Gastrocnemius medialis (tissue), 4 donors: ENCODE measurements at regions not wholly inside any gene's neighbourhood (a gene's known extent, or its start where the extent isn't known, plus 50 kb on each side); places are given as distances from the start of the nearest gene placed in this dataset.

Experiments used
- ATAC-seq, 2 donors: fragments of 150-250 bp; one replicate each; pipeline ENCODE4 v1.9.1; 2016
- DNase-seq, 2 donors: peaks; one replicate each; pipeline ENCODE4 v3.0.0-alpha.2; 2019
- H3K27ac ChIP-seq, 4 donors: fragments of 200-600 bp; sonication (generic); 1 replicate in 1 of 4; 2 replicates in 3 of 4; pipeline ENCODE4 v1.5.1; 2016 to 2018; ENCODE audit warnings: mild to moderate bottlenecking in 2 of 4, moderate library complexity in 1 of 4
- H3K27me3 ChIP-seq, 3 donors: fragments of 200-600 bp; sonication (generic) in 2 of 3; 1 replicate in 1 of 3; 2 replicates in 2 of 3; pipeline versions ENCODE4 v1.5.1 to v1.6.0; 2016 to 2019; ENCODE audit warnings: mild to moderate bottlenecking in 1 of 3, moderate library complexity in 1 of 3
- H3K36me3 ChIP-seq, 2 donors: fragments of 200-600 bp; sonication (generic) in 1 of 2; one replicate each; pipeline ENCODE4 v1.5.1; 2017 to 2018
- H3K4me1 ChIP-seq, 2 donors: fragments of 200-600 bp; sonication (generic) in 1 of 2; one replicate each; pipeline ENCODE4 v1.5.1; 2016 to 2017; ENCODE audit warnings: mild to moderate bottlenecking in 2 of 2
- H3K4me3 ChIP-seq, 4 donors: fragments of 200-600 bp; sonication (generic) in 3 of 4; 1 replicate in 1 of 4; 2 replicates in 3 of 4; pipeline ENCODE4 v1.5.1; 2016 to 2019; ENCODE audit warnings: mild to moderate bottlenecking in 2 of 4
- H3K9me3 ChIP-seq, 3 donors: fragments of 200-600 bp; sonication (generic) in 2 of 3; 1 replicate in 1 of 3; 2 replicates in 2 of 3; pipeline ENCODE4 v1.5.1; 2016 to 2019
- POLR2A ChIP-seq, 2 donors: fragments of 450-650 bp; IDR thresholded peaks; one replicate each; pipeline ENCODE4 v1.6.1; 2017; ENCODE audit warnings: antibody characterized with exemption in 2 of 2, mild to moderate bottlenecking in 2 of 2, moderate library complexity in 2 of 2
- in situ Hi-C, 4 donors: fragments of 200-750 bp; cut with MboI; loops; one replicate each; pipeline versions ENCODE4 v1.15.0 to v1.8.0; 2017; ENCODE audit warnings: low sequenced_read_pairs in 4 of 4
- intact Hi-C: fragments of 100-400 bp; cut with DNase I; formaldehyde crosslinking; loops from one replicate; pipeline ENCODE4 v1.15.1; 2023; ENCODE audit warnings: low total_unique reads
- TF ChIP-seq, protein P1 (sequence below), 5 experiments: fragments of 450-650 bp in 3 of 5; fragments of 200-600 bp in 2 of 5; sonication (generic) in 2 of 5; IDR thresholded peaks in 4 of 5; conservative IDR thresholded peaks in 1 of 5; 1 replicate in 4 of 5; 2 replicates in 1 of 5; pipeline ENCODE4 v1.5.1; 2016 to 2019; ENCODE audit warnings: antibody characterized with exemption in 5 of 5, mild to moderate bottlenecking in 3 of 5, moderate library complexity in 3 of 5

DNA sequence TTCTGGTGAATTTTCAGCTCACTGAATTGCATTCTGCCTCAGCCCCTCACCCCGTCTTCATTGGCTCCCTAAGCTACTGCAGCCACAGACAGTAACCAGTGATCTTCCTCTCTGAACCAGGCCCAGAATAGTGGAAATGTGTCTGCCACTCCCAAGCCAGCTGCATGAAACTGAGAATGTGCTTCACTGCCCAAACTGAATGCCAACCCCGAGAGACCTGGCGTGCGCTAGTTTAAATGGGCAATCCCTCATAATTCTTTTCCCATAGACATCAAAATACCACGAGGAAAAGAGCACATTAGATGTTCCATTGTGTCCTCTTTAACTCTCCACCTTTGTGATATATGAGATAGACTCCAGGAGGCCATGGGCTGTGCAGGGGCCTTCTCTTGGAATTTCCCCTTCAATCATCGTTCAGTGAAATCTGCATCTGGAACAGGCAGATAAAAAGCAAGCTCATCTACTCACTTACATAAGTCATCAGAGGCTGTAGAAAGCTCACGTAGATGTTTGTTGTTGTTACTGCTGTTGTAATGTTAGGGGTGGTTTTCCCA is 320.2 kb downstream of the NFIB start:
- TF ChIP-seq, protein P1, sequence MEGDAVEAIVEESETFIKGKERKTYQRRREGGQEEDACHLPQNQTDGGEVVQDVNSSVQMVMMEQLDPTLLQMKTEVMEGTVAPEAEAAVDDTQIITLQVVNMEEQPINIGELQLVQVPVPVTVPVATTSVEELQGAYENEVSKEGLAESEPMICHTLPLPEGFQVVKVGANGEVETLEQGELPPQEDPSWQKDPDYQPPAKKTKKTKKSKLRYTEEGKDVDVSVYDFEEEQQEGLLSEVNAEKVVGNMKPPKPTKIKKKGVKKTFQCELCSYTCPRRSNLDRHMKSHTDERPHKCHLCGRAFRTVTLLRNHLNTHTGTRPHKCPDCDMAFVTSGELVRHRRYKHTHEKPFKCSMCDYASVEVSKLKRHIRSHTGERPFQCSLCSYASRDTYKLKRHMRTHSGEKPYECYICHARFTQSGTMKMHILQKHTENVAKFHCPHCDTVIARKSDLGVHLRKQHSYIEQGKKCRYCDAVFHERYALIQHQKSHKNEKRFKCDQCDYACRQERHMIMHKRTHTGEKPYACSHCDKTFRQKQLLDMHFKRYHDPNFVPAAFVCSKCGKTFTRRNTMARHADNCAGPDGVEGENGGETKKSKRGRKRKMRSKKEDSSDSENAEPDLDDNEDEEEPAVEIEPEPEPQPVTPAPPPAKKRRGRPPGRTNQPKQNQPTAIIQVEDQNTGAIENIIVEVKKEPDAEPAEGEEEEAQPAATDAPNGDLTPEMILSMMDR (IDR thresholded peaks at IDR 0.05 in 4 of 5, conservative IDR thresholded peaks at IDR 0.05 in 1 of 5) = no peak
- TF ChIP-seq POLR2A (IDR thresholded peaks at IDR 0.05) = no peak
- Histone ChIP-seq H3K27ac (peak overlapping the region; percentile 35 to 67 (median 56)), H3K4me3 (no peak overlapping the region), H3K9me3 (no peaks in the 10 kb centered on the region), H3K36me3 (no peaks in the 10 kb centered on the region), H3K27me3 (no peaks in the 10 kb centered on the region), H3K4me1 (peaks cover 27 to 34% of the 10 kb centered on the region in 2 donors)
- in situ Hi-C loops (no loop called here), intact Hi-C loops (no loop called here)
- ATAC-seq (peak; percentile 70 to 90), DNase-seq (peak; percentile 33)

DNA sequence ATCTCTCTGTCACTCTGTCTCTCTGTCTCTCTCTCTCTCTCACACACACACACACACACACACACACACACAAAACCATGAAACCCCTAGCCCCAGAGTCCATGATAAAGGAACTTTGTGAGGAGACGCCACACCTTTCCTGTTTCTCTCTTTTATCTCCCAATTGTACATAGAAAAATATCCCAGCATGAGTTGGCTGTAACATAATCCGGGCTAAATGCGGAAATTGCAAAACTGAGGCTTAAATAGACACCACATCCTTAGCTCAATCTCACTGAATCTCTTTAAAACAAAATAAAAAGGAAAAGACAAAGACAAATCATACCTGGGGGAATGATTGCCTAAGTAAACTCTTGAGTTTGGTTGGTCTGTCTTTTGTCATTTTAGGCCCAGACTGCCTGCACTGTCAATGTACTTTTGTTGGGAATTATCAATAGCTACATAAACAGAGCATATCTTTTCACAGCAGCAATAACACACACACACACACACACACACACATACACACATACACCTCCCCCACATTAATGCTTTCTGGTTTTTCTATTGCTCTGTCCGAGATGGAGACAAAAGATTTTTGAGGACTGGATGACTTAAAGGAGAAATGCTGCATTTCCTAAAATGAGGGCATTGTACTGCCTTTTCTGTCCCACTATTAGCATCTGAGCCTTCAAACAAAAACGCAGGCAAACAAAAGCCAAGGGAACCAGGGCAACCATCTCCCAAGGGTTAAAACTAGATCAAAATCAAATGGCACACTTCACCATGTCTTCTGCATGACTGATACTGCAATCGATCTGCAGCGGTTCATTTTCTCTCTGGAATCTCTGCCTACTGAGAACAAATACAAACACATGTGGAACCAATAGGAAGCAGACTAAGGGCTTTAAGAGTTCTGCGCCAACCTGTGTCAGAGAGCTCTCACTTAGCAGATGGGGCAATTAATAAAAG is 321.5 kb downstream of the NFIB start:
- Histone ChIP-seq H3K36me3 (no peaks in the 10 kb centered on the region), H3K27ac (peak overlapping the region; percentile 35 to 67 (median 56)), H3K9me3 (no peaks in the 10 kb centered on the region), H3K27me3 (no peaks in the 10 kb centered on the region), H3K4me3 (no peak overlapping the region), H3K4me1 (peaks cover 27 to 34% of the 10 kb centered on the region in 2 donors)
- in situ Hi-C loops (no loop called here), intact Hi-C loops (no loop called here)
- no peak for TF ChIP-seq POLR2A (IDR thresholded peaks at IDR 0.05)
- TF ChIP-seq, protein P1 (IDR thresholded peaks at IDR 0.05 in 4 of 5, conservative IDR thresholded peaks at IDR 0.05 in 1 of 5) = no peak
- DNase-seq (no peak), ATAC-seq (peak; percentile 64 to 73)

DNA sequence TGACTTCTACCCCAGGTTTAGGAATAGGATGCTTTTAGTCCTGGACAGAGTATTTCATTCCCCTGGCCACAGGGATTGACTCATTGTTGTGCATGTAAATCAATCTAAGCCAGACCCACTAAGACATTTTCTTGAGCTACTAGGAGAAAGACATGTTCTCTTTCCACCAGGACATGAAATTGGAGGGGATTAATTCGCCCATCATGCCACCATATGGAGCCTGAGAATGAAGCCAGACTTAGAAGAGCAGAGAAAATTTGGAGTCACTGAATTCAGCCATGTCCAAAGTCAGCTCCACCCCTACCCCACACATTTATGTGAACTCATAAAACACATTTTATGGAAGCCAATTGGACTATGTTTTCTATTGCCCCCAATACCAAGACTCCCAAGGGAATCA is 322.5 kb downstream of the NFIB start:
- H3K27ac ChIP-seq = peak overlapping the region in 2 of 4 donors; percentile 34 to 67
- H3K36me3 ChIP-seq = no peaks in the 10 kb centered on the region
- H3K27me3 ChIP-seq = no peaks in the 10 kb centered on the region
- in situ Hi-C loops (no loop called here), intact Hi-C loops (no loop called here)
- no peaks in the 10 kb centered on the region for H3K9me3 ChIP-seq
- ATAC-seq (no peak), DNase-seq (no peak)
- H3K4me1 ChIP-seq = peaks cover 27 to 34% of the 10 kb centered on the region in 2 donors
- no peak for TF ChIP-seq POLR2A (IDR thresholded peaks at IDR 0.05)
- TF ChIP-seq, protein P1 (IDR thresholded peaks at IDR 0.05 in 4 of 5, conservative IDR thresholded peaks at IDR 0.05 in 1 of 5) = no peak
- H3K4me3 ChIP-seq = no peak overlapping the region

GRCh38 chr9:13990994-13991393 is 322.9 kb downstream of the NFIB start:
- TF ChIP-seq, protein P1 (IDR thresholded peaks at IDR 0.05 in 4 of 5, conservative IDR thresholded peaks at IDR 0.05 in 1 of 5) = no peak
- TF ChIP-seq POLR2A (IDR thresholded peaks at IDR 0.05) = no peak

More at GRCh38 chr9:13990994-13991393, 322.9 kb downstream of the NFIB start:
- in situ Hi-C loops = no loop called here
- no peak overlapping the region for H3K27ac ChIP-seq
- no peaks in the 10 kb centered on the region for H3K9me3 ChIP-seq
- no peak for DNase-seq
- no peaks in the 10 kb centered on the region for H3K36me3 ChIP-seq
- no peak overlapping the region for H3K4me3 ChIP-seq
- H3K4me1 ChIP-seq = peaks cover 27 to 34% of the 10 kb centered on the region in 2 donors
- intact Hi-C loops = no loop called here
- ATAC-seq = no peak
- H3K27me3 ChIP-seq = no peaks in the 10 kb centered on the region
